H1 (cell line): ENCODE measurements at regions not wholly inside any gene's neighbourhood (a gene's known extent, or its start where the extent isn't known, plus 50 kb on each side); places are given as distances from the start of the nearest gene placed in this dataset.

Source experiments
- CTCF ChIA-PET: fragments of 300-600 bp; sonication (Branson Sonifier 250); formaldehyde crosslinking; loops from one replicate; lab custom pipeline; 2021; ENCODE audit not compliant: partially characterized antibody; lab: Charles Lee
- POLR2A ChIA-PET: fragments of 300-600 bp; sonication (Branson Sonifier 250); formaldehyde crosslinking; loops from one replicate; lab custom pipeline; 2021; ENCODE audit warnings: inconsistent platforms; ENCODE audit not compliant: partially characterized antibody; lab: Charles Lee
- DNase-seq, 2 experiments: peaks; one replicate each; pipeline versions ENCODE4 v3.0.0 to v3.0.0-alpha.2; 2010 to 2022; ENCODE audit warnings: low spot score in 2 of 2, low read depth in 1 of 2, mixed read lengths in 1 of 2
- FAIRE-seq: peaks from 2 replicates; lab custom pipeline; 2011; peaks lifted over from hg19 to GRCh38; lab: Jason Lieb, UNC
- H2AFZ ChIP-seq: 2 replicates; pipeline ENCODE4 v1.8.1; 2012; ENCODE audit warnings: low read length, inconsistent platforms
- H2AK5ac ChIP-seq: 2 replicates; pipeline ENCODE4 v1.6.1; 2013; ENCODE audit warnings: low read depth, low read length
- H2BK120ac ChIP-seq: replicated peaks from 2 replicates; pipeline ENCODE3; 2013; ENCODE audit warnings: low read depth, low read length, inconsistent platforms
- H2BK12ac ChIP-seq: 2 replicates; pipeline ENCODE4 v1.6.1; 2013; ENCODE audit warnings: low read depth, low read length
- H2BK15ac ChIP-seq: 2 replicates; pipeline ENCODE4 v1.6.1; 2013; ENCODE audit warnings: low read length
- H2BK20ac ChIP-seq: 2 replicates; pipeline ENCODE4 v1.6.1; 2013; ENCODE audit warnings: low read length
- H2BK5ac ChIP-seq: 2 replicates; pipeline ENCODE4 v1.6.1; 2013; ENCODE audit warnings: low read depth, low read length
- H3K14ac ChIP-seq: 2 replicates; pipeline ENCODE4 v1.6.1; 2013; ENCODE audit warnings: inconsistent platforms; ENCODE audit not compliant: insufficient read length
- H3K18ac ChIP-seq: 2 replicates; pipeline ENCODE4 v1.6.1; 2013; ENCODE audit warnings: low read length; ENCODE audit errors: extremely low read depth
- H3K23ac ChIP-seq: 2 replicates; pipeline ENCODE4 v1.6.1; 2013; ENCODE audit warnings: inconsistent platforms; ENCODE audit not compliant: insufficient read length
- H3K23me2 ChIP-seq: 2 replicates; pipeline ENCODE4 v1.6.1; 2013; ENCODE audit warnings: low read depth, low read length
- H3K27ac ChIP-seq: 2 replicates; pipeline ENCODE4 v1.6.1; 2011; ENCODE audit warnings: low read depth, low read length, inconsistent platforms
- H3K27me3 ChIP-seq, 4 experiments: replicated peaks in 1 of 4; 1 replicate in 1 of 4; 2 replicates in 3 of 4; pipeline versions ENCODE4 v1.6.1 to v1.8.1; 2011 to 2013; ENCODE audit warnings: low read length in 3 of 4, mild to moderate bottlenecking in 3 of 4, inconsistent platforms in 2 of 4, mixed read lengths in 2 of 4, moderate library complexity in 1 of 4; ENCODE audit not compliant: control insufficient read depth in 3 of 4, insufficient read depth in 3 of 4; ENCODE audit errors: extremely low read depth in 1 of 4
- H3K36me3 ChIP-seq, 4 experiments: 2 replicates each; pipeline versions ENCODE4 v1.6.1 to v1.8.1; 2011 to 2013; ENCODE audit warnings: mild to moderate bottlenecking in 4 of 4, low read length in 3 of 4, moderate library complexity in 2 of 4, control low read depth in 1 of 4, inconsistent platforms in 1 of 4; ENCODE audit not compliant: insufficient read depth in 4 of 4, control insufficient read depth in 2 of 4
- H3K4ac ChIP-seq: replicated peaks from 2 replicates; pipeline ENCODE3; 2013; ENCODE audit warnings: low read length, low read depth, mixed read lengths, inconsistent platforms; ENCODE audit not compliant: insufficient read length
- H3K4me1 ChIP-seq, 4 experiments: replicated peaks in 1 of 4; 1 replicate in 1 of 4; 2 replicates in 3 of 4; pipeline versions ENCODE4 v1.6.1 to v1.8.1; 2011 to 2013; ENCODE audit warnings: low read length in 3 of 4, inconsistent platforms in 2 of 4, mixed read lengths in 1 of 4; ENCODE audit not compliant: insufficient read depth in 4 of 4, control insufficient read depth in 3 of 4
- H3K4me2 ChIP-seq, 2 experiments: 2 replicates each; pipeline versions ENCODE4 v1.6.1 to v1.8.1; 2011 to 2013; ENCODE audit warnings: low read depth in 2 of 2, low read length in 2 of 2, control low read depth in 1 of 2, inconsistent platforms in 1 of 2, mild to moderate bottlenecking in 1 of 2; ENCODE audit not compliant: insufficient read depth in 1 of 2
- H3K4me3 ChIP-seq, 4 experiments: fragments of 200-600, 300-600 bp in 1 of 4; sonication (generic), shearing (Covaris generic), sonication (Bioruptor Twin) in 1 of 4; 2 replicates each; pipeline versions ENCODE4 v1.5.1 to v1.8.1; 2011 to 2016; ENCODE audit warnings: low read length in 4 of 4, low read depth in 3 of 4, control low read depth in 2 of 4, inconsistent platforms in 2 of 4, mild to moderate bottlenecking in 2 of 4, mixed read lengths in 1 of 4, moderate library complexity in 1 of 4; ENCODE audit not compliant: insufficient read depth in 2 of 4; ENCODE audit errors: extremely low read depth in 1 of 4
- H3K56ac ChIP-seq: replicated peaks from 2 replicates; pipeline ENCODE3; 2013; ENCODE audit warnings: low read depth, mild to moderate bottlenecking, mixed read lengths, low read length, inconsistent platforms; ENCODE audit not compliant: insufficient read length
- H3K79me1 ChIP-seq: 2 replicates; pipeline ENCODE4 v1.6.1; 2013; ENCODE audit warnings: low read depth, low read length, control low read depth
- H3K79me2 ChIP-seq, 2 experiments: 2 replicates each; pipeline versions ENCODE4 v1.6.1 to v1.8.1; 2012 to 2013; ENCODE audit warnings: low read length in 2 of 2, mild to moderate bottlenecking in 2 of 2, inconsistent platforms in 1 of 2; ENCODE audit not compliant: insufficient read depth in 2 of 2, control insufficient read depth in 1 of 2
- H3K9ac ChIP-seq, 4 experiments: replicated peaks in 1 of 4; 1 replicate in 1 of 4; 2 replicates in 3 of 4; pipeline versions ENCODE4 v1.6.1 to v1.8.1; 2011 to 2013; ENCODE audit warnings: low read depth in 3 of 4, low read length in 3 of 4, control low read depth in 2 of 4, mild to moderate bottlenecking in 2 of 4, moderate library complexity in 2 of 4, inconsistent platforms in 1 of 4; ENCODE audit errors: extremely low read depth in 1 of 4
- H3K9me3 ChIP-seq, 2 experiments: 2 replicates each; pipeline versions ENCODE4 v1.6.1 to v1.8.1; 2012 to 2013; ENCODE audit warnings: mild to moderate bottlenecking in 2 of 2, moderate library complexity in 2 of 2, control low read depth in 1 of 2, inconsistent platforms in 1 of 2, low read depth in 1 of 2, low read length in 1 of 2, mixed read lengths in 1 of 2; ENCODE audit not compliant: insufficient read depth in 2 of 2
- H4K20me1 ChIP-seq, 2 experiments: replicated peaks in 1 of 2; 2 replicates each; pipeline versions ENCODE3 to v1.8.1; 2011 to 2013; ENCODE audit warnings: inconsistent platforms in 2 of 2, low read length in 2 of 2, mild to moderate bottlenecking in 1 of 2; ENCODE audit not compliant: insufficient read depth in 2 of 2, control insufficient read depth in 1 of 2
- H4K5ac ChIP-seq: 2 replicates; pipeline ENCODE4 v1.6.1; 2013; ENCODE audit warnings: low read length, low read depth, mixed read lengths, inconsistent platforms; ENCODE audit not compliant: insufficient read length
- H4K8ac ChIP-seq: 2 replicates; pipeline ENCODE4 v1.8.0; 2013; ENCODE audit warnings: mild to moderate bottlenecking, moderate library complexity, low read length, inconsistent platforms; ENCODE audit not compliant: insufficient read depth; ENCODE audit errors: extremely low read depth
- H4K91ac ChIP-seq: replicated peaks from 2 replicates; pipeline ENCODE3; 2013; ENCODE audit warnings: low read length, mixed read lengths, inconsistent platforms; ENCODE audit not compliant: insufficient read length
- CBX5 ChIP-seq: fragments of 300-800, 300-1000 bp; sonication (generic); IDR thresholded peaks from 2 replicates; pipeline ENCODE4 v1.7.1; 2016; ENCODE audit warnings: antibody characterized with exemption, low read length, low read depth
- CHD1 ChIP-seq: IDR thresholded peaks from 2 replicates; pipeline ENCODE4 v1.6.1; 2012; ENCODE audit warnings: low read depth, low read length, improper control_type of control experiment
- E2F6 ChIP-seq: IDR thresholded peaks from 2 replicates; pipeline ENCODE4 v1.6.1; 2012; ENCODE audit warnings: inconsistent platforms
- HDAC2 ChIP-seq, 2 experiments: fragments of 300-600 bp in 1 of 2; sonication (generic) in 1 of 2; IDR thresholded peaks; 2 replicates each; pipeline ENCODE4 v1.6.1; 2011 to 2012; ENCODE audit warnings: low read depth in 2 of 2, low read length in 2 of 2, mild to moderate bottlenecking in 2 of 2, moderate library complexity in 2 of 2, borderline replicate concordance in 1 of 2, inconsistent platforms in 1 of 2
- JUND ChIP-seq: IDR thresholded peaks from 2 replicates; pipeline ENCODE4 v1.6.1; 2011; ENCODE audit warnings: mild to moderate bottlenecking, improper control_type of control experiment, low read length
- RAD21 ChIP-seq, 2 experiments: IDR thresholded peaks in 1 of 2; conservative IDR thresholded peaks in 1 of 2; 2 replicates each; pipeline ENCODE4 v1.6.1; 2011; ENCODE audit warnings: low read depth in 2 of 2, low read length in 2 of 2, improper control_type of control experiment in 1 of 2, inconsistent platforms in 1 of 2, mild to moderate bottlenecking in 1 of 2, moderate library complexity in 1 of 2
- SIN3A ChIP-seq, 2 experiments: IDR thresholded peaks in 1 of 2; conservative IDR thresholded peaks in 1 of 2; 2 replicates each; pipeline ENCODE4 v1.6.1; 2011 to 2012; ENCODE audit warnings: low read length in 2 of 2, improper control_type of control experiment in 1 of 2, low read depth in 1 of 2, mild to moderate bottlenecking in 1 of 2
- SP1 ChIP-seq: IDR thresholded peaks from 2 replicates; pipeline ENCODE4 v1.6.1; 2011; ENCODE audit warnings: low read depth, low read length
- SP4 ChIP-seq: IDR thresholded peaks from 2 replicates; pipeline ENCODE4 v1.6.1; 2012; ENCODE audit warnings: low read length, inconsistent platforms
- SRF ChIP-seq: IDR thresholded peaks from 2 replicates; pipeline ENCODE4 v1.6.1; 2011; ENCODE audit warnings: mild to moderate bottlenecking, low read depth, low read length, moderate library complexity
- TAF7 ChIP-seq: optimal IDR thresholded peaks from 2 replicates; pipeline ENCODE3; 2011; ENCODE audit warnings: low read depth, mild to moderate bottlenecking, inconsistent platforms, low read length, moderate library complexity, borderline replicate concordance
- TEAD4 ChIP-seq: IDR thresholded peaks from 2 replicates; pipeline ENCODE4 v1.6.1; 2012; ENCODE audit warnings: low read depth, low read length, inconsistent platforms, mixed read lengths
- YY1 ChIP-seq: IDR thresholded peaks from 2 replicates; pipeline ENCODE4 v1.6.1; 2011; ENCODE audit warnings: low read depth, mild to moderate bottlenecking, low read length
- ZNF274 ChIP-seq: IDR thresholded peaks from 2 replicates; pipeline ENCODE4 v1.7.0; 2012; ENCODE audit warnings: low read length, borderline replicate concordance; ENCODE audit errors: extremely low read depth
- WGBS, 2 experiments: shearing (Covaris generic) in 1 of 2; methylation state at CpG; one replicate each; pipeline versions ENCODE4 v1.1.6 to v1.1.7; 2013 to 2015; ENCODE audit warnings: low lambda C conversion rate in 2 of 2, mixed read lengths in 2 of 2, inconsistent platforms in 1 of 2, low coverage in 1 of 2, missing lambda C conversion rate in 1 of 2; ENCODE audit not compliant: insufficient replicate concordance in 2 of 2, insufficient coverage in 1 of 2, insufficient read length in 1 of 2; ENCODE audit errors: extremely low coverage in 1 of 2, missing lambda C conversion rate in 1 of 2; 5-methylcytosine and 5-hydroxymethylcytosine counted together

GRCh38 chr15:60122691-60123090 is 118.6 kb downstream of the FOXB1 start:
- H2BK15ac ChIP-seq: no peak overlapping the region
- H3K18ac ChIP-seq: no peak overlapping the region; the same call in 1 of the 2 replicates
- DNase-seq (no peak), FAIRE-seq (no peak)
- no peak overlapping the region for H4K5ac ChIP-seq
- no peak overlapping the region for H3K9ac ChIP-seq
- H3K14ac ChIP-seq: no peak overlapping the region
- H2AK5ac ChIP-seq: no peak overlapping the region
- H3K79me2 ChIP-seq: no peaks in the 10 kb centered on the region
- no peak overlapping the region for H3K4me2 ChIP-seq
- no peak overlapping the region for H4K8ac ChIP-seq
- H3K23ac ChIP-seq: no peak overlapping the region
- WGBS, 2 experiments: 95% methylated on average over 3 of the region's 3 CpGs; no CpG with 5 or more reads in 1 of the 2 experiments
- CTCF ChIA-PET: no interaction called here
- H3K4ac ChIP-seq: no peak overlapping the region
- H2BK12ac ChIP-seq: no peak overlapping the region
- no peak overlapping the region for H4K91ac ChIP-seq
- H3K36me3 ChIP-seq: no peaks in the 10 kb centered on the region
- no peak overlapping the region for H3K4me3 ChIP-seq
- no peak overlapping the region for H2BK20ac ChIP-seq
- H3K27me3 ChIP-seq: peaks cover 0 to 2% (median 0%) of the 10 kb centered on the region in 4 experiments; a peak in 3 of 7 replicates
- H3K27ac ChIP-seq: no peak overlapping the region
- H2BK5ac ChIP-seq: no peak overlapping the region
- H4K20me1 ChIP-seq: no peaks in the 10 kb centered on the region
- POLR2A ChIA-PET: no interaction called here
- H3K23me2 ChIP-seq: peaks cover 6% of the 10 kb centered on the region; the same call in 1 of the 2 replicates
- H3K79me1 ChIP-seq: no peaks in the 10 kb centered on the region
- no peak overlapping the region for H2BK120ac ChIP-seq
- no peak overlapping the region for H2AFZ ChIP-seq
- H3K4me1 ChIP-seq: peaks cover 4 to 35% (median 19%) of the 10 kb centered on the region in 4 experiments
- no peak overlapping the region for H3K56ac ChIP-seq
- H3K9me3 ChIP-seq: no peaks in the 10 kb centered on the region
- no peak for TF ChIP-seq CHD1
- no peak for TF ChIP-seq JUND
- no peak for TF ChIP-seq SP1
- TF ChIP-seq HDAC2 (IDR thresholded peaks at IDR 0.05; ENCODE audit: borderline replicate concordance in 1 of 2, low read depth in 2 of 2, low read length in 2 of 2): no peak
- no peak for TF ChIP-seq E2F6
- TF ChIP-seq SIN3A (conservative IDR thresholded peaks at IDR 0.05 in 1 of 2, IDR thresholded peaks at IDR 0.05 in 1 of 2; ENCODE audit: low read depth in 1 of 2, low read length in 2 of 2): no peak
- no peak for TF ChIP-seq YY1
- no peak for TF ChIP-seq CBX5
- no peak for TF ChIP-seq TEAD4
- no peak for TF ChIP-seq RAD21 (IDR thresholded peaks at IDR 0.05 in 1 of 2, conservative IDR thresholded peaks at IDR 0.05 in 1 of 2; ENCODE audit: low read depth in 2 of 2, low read length in 2 of 2)
- no peak for TF ChIP-seq TAF7
- TF ChIP-seq SRF: no peak
- no peak for TF ChIP-seq ZNF274
- TF ChIP-seq SP4: no peak
